ENCODE measurements at regions not wholly inside any gene's neighbourhood (a gene's known extent, or its start where the extent isn't known, plus 50 kb on each side); places are given as distances from the start of the nearest gene placed in this dataset.
A peak's percentile ranks its signal among the peaks of the same experiment; 100 is the strongest.
"Not testable (repeated sequence)": the region's sequence is repeated elsewhere in the genome, so short reads cannot be mapped to it uniquely, and the experiment has no call there.

DNA sequence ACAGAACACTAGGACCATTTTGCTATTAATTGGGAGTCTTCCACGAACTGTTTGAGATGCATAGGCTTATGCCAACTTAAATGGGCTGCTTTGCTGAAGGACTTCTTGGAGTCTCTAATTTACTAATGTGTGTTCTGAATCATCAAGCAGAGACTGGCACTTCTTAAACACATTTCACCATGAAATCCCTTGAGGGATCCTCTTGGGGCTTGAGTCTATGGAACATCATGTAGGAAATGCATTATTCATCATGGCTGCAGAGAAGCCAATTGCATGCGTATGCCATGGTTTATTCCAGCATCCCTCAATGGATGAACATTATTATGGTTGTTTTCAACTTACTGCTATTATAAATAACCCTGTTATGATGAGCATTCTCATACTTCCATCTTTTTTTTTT lies 73.4 kb downstream of the FGD2 start:
- DNase-seq = no peak

DNA sequence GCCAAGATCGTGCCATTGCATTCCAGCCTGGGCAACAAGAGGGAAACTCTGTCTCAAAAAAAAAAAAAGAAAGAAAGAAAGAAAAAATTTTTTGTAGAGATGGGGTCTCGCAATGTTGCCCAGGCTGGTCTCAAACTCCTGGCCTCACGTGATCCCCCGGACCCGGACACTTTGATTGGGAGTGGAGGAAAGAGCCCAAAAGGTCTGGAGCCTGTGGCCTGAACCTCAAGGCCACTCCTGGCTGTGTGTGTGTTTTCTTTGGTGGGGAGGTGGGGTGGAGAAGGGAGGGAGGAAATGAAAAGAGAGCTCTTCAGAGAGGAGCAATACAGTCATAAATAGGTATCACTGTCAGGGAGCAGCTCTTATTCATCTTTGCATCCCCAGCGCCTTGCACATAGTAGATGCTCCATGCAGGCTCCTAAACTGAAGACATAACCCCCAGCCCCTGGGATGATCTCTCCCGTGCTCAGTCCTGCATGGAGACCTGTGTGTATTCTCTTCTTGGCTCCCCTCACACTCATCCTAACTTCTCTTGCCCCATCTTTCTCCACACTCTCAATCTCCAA lies 75.7 kb downstream of the FGD2 start:
- no peak for DNase-seq

DNA sequence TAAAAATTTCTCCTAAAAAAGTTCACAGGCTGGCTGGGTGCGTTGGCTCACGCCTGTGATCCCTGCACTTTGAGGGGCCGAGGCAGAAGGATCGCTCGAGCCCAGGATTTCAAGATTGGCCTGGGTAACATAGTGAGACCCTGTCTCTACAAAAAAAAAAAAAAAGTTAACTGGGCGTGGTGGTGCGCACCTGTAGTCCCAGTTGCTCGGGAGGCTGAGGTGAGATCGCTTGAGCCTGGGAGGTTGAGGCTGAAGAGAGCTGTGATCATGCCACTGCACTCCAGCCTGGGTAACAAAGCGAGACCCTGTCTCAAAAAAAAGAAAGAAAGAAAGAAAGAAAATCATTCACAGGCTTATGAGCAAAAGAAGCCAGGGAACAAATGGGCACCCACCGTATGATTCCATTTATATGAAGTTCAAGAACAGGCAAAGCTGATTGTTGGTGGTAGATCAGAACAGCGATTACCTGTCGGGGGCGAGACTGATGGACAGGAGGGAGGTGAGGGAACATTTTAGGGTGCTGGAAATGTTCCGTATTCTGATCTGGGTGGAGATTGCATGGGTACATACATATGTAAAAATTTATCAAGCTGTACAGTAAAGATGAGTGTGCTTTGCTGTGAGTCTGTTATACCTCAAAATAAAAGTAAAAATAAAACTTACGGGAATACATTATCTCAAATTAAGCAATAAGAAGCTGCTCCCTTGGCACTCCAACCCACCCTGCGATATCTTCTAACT lies 77.1 kb downstream of the FGD2 start:
- DNase-seq = no peak

DNA sequence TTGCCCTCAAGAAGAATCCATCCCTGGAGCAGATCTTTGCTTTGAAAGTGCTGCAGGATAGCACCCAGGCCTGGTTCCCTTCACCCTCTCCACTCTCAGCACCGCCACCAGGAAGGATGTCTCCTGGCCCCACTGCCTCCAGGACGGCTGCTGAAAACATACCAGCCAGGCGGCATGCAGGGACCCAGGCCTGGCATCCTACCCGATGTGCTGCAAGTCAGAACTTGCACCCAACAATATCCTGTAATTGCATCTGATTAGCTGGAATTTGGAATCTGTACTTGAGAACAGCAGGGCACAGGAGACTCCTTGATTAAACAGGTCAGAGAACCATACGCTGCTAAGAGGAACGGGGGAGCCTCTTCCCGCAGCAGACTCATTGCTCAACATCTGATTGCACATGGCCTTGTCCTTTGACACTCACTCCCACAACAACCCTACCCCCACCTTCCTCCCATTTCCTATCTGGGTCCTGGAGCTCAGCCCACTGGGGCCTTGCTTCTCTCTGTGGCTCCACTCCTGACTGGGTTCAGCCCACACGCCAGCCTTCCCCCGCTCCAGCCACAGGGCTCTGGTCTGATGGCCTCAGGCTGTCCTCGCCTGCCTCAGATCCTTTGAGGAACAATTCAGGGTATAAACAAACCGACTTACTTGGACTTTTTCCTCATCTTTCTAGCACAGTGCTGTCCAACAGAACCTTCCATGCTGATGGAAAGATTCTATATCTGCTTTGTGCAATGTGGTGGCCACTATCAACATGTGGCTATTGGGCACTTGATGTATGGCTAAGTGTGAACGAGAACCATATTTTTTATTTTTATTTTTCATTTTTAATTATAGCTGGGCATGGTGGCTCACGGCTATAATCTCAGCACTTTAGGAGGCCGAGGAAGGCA lies 78.0 kb downstream of the FGD2 start:
- no peak for DNase-seq

DNA sequence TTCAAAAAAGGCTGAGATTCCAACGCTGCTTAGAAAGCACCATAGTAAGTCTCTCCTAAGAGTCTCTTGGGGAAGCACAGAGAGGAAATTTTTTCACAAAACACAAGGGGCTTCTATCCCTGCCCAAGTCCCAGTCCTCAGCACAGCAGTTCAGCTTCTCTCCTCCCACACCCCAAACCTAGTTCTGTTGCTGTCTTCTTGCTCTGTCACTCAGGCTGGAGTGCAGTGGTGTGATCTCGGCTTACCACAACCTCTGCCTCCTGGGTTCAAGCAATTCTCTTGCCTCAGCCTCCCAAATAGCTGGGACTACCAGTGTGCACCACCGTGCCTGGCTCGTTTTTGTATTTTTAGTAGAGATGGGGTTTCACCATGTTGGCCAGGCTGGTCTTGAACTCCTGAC lies 79.2 kb downstream of the FGD2 start:
- not testable (repeated sequence) for DNase-seq

DNA sequence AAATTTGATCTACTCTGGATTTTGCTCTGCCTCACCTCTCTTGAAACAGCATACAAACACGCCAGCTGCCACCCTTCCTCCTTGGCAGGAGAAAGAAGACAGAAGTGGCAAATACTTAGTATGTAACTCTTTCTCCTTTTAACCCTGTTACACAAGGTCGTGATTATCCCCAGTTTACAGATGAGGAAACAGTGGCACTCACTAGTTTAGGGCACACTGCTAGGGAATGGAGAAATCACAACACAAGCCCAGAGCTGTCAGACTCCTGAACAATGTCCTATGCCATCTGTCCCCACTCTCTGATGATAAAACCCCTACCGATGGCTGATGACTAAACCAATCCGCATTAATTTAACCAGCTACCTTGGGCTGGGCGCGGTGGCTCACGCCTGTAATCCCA lies 79.7 kb downstream of the FGD2 start:
- DNase-seq = no peak

DNA sequence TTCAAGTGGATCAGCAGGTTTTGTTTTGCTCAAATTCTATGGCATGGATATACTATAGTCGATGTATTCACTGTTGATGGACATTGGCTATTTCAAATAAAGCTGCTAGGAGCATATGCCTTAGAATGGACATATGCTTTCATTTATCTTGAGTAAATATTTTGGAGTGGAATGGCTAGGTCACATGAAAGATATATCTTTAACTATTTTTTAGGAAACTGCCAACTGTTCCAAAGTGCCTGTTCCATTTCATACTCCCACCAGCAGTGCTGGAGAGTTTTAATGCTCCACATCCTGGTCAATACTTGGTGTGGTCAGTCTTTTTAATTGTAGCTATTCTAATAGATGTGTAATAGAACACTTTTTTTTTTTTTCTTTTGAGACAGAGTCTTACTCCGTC lies 81.1 kb upstream of the PIM1 start:
- DNase-seq = no peak

DNA sequence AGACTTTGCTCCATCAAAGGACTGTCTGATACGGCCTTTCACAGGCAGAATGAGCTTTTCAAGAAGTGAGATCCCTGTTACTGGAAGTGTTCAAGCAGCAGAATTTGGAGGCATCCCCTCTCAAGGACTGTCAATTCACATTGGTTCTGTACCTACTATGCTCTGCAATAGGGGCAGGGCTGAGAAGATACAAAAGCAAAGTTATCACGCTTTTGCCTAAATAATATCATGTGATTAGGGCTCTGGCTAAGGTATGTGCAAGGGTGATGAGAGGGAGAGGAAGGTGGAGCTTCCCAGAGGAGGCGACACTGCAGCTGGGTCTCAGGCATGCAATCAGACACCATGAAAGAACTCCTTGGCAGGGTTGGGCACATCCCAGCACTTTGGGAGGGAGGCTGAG lies 80.2 kb upstream of the PIM1 start:
- no peak for DNase-seq

DNA sequence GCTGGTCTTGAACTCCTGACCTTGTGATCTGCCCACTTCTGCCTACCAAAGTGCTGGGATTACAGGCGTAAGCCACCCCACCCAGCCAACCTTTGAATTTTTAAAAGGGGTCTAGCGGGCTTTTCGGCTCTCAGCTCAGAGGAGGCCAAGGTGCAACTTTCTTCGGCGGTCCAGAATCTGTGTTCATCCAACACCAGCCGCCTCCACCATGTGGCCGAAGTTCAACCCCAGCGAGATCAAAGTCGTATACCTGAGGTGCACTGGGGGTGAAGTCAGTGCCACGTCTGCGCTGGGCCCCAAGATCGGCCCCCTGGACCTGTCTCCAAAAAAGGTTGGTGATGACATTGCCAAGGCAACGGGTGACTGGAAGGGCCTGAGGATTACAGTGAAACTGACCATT lies 78.8 kb upstream of the PIM1 start:
- DNase-seq = not testable (repeated sequence)

DNA sequence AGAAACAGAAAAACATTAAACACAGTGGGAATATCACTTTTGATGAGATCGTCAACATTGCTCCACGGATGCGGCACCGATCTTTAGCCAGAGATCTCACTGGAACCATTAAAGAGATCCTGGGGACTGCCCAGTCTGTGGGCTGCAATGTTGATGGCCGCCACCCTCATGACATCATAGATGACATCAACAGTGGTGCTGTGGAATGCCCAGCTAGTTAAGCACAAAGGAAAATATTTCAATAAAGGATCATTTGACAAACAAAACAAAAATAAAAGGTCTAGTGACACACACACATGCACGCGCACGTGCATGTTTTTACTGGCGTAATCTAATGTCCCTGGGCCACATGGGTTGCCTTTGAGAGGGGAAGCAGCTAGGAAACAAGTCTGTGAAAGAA lies 78.4 kb upstream of the PIM1 start:
- not testable (repeated sequence) for DNase-seq

DNA sequence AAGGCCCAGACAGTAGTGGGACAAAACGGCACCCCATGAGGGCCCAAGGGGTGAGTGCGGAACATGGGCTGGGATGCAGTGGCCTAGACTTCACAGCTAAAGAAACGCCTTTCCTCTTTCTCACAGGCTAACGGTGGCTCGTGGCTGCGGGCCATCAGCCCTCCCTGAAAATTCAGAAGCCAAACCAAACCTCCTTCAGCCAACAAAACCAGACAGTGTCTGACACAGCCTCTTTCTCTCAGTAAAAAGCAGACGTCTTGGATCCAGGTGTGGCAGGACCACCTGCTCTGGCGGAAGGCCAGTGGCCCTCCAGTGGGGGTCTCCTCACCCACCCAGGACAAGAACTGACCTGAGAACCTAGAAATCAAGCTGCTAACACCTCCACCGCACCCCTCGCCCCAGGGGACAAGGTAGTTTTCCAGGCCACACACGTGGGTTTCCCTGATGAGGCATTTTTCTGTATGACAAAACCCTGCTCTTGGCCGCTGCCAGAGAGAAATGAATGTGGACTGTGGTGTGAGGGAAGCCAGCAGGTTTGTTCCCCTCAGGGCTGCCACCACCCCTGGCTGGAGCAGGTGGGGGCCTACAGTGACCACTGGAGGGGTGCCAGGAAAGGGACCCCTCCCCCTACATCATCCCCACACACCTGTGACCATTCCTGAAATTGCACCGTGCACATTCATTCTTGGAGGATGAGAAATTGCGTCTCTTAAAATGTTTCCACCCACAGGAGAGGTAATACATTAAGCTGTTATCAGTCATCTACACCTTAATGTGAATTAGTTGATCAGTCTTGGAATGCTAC lies 76.8 kb upstream of the PIM1 start:
- no peak for DNase-seq

DNA sequence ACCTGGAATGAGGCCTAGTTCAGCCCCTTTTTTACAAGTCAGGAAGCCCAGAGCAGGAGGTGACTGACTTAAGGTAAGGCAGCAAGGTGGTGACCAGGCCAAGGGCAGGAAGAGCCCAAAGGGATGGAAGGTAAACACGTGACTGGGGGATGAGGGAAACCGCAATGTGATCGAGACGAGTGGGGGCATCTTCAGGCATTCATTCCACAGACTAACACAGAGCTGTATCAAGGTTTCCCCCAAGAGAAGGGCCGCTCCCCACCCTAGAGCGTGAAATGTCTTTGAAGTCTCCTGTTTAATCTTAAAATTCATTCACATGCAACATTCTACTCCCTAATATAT lies 76.3 kb upstream of the PIM1 start:
- DNase-seq = no peak

DNA sequence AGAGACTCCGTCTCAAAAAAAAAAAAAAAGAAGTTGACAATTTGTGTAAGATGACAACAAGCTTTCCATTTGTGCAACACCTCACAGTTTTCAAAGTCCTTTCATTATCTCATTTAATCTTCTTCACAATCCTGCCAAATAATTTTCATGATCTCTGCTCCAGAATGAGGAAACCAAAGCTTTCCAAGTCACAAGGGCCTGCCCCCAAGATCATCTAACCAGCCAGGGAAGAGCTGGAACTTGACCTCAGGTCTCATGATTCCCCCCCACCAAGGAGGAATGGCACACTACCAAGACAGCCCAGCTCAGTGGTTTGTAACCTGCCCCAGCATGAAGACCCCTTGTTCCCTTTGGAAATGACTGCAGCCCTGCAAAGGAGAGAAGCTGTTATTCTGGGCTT lies 74.0 kb upstream of the PIM1 start:
- no peak for DNase-seq

DNA sequence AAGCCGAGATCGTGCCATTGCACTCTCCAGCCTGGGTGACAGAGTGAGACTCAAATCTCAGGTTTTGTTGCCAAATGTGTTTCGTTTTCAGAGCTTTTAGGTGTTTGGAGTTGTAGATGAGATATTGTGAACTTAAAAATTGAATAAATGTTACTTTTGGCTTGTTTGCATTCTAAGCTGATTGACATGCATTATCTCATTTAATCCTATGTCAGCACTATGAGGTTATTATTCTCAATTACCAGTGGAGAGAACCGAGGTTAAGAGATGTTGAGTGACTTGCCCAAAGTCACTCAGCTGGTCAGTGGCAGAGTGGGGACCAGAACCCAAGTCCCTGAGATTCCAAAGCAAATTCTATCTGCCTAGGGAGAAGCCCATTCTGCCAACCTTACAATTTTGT lies 72.6 kb upstream of the PIM1 start:
- DNase-seq = no peak

DNA sequence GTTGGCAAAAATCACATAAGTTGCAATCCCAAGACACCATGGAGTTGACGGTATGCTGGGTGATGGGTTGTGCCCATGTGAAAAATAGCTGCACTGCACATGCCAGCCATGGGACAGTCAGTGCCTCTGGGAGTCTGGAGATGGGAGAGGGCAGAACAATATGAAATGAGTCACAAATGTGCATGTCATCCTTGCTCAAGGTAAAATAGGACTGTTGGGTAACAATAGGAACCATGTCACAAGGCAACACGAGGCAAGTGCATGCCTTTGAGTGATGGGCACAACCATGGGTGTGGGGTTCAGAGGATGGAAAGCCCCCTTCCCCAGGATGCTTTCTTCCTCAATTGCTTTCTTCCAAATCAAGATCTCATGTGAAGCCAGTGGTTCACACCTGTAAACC lies 70.5 kb upstream of the PIM1 start:
- no peak for DNase-seq

DNA sequence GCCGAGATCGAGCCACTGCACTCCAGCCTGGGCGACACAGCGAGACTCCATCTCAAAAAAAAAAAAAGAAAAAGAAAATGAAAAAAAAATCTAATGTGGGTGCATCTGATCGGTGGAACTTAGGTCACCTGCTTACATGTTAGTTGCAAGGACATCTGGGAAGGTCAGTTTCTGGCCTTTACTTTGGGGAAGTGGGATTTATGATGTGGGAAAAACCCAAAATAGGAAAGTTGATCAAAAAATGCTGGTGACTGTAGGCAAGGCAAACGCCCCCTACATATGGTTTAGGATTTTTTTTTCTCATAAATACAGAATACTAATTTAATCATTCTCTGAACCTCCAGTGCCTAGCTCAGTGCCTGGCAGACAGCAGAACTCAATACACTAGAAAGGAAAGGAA lies 69.2 kb upstream of the PIM1 start:
- DNase-seq = no peak

DNA sequence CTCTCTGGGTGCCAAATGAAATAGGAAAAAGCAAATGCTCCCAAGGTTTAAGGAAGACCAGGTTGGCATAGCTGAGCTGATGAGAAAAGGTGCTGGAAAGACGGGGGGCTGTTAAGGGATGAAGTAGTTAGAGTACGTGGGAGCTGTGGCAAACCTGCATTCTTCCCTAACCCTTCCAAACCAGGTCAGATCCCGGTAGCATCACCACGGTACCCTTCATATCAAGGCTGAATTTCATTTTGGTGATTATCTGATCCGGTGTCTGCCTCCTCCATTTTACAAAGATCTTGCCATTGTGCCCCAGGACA lies 68.0 kb upstream of the PIM1 start:
- DNase-seq = no peak

DNA sequence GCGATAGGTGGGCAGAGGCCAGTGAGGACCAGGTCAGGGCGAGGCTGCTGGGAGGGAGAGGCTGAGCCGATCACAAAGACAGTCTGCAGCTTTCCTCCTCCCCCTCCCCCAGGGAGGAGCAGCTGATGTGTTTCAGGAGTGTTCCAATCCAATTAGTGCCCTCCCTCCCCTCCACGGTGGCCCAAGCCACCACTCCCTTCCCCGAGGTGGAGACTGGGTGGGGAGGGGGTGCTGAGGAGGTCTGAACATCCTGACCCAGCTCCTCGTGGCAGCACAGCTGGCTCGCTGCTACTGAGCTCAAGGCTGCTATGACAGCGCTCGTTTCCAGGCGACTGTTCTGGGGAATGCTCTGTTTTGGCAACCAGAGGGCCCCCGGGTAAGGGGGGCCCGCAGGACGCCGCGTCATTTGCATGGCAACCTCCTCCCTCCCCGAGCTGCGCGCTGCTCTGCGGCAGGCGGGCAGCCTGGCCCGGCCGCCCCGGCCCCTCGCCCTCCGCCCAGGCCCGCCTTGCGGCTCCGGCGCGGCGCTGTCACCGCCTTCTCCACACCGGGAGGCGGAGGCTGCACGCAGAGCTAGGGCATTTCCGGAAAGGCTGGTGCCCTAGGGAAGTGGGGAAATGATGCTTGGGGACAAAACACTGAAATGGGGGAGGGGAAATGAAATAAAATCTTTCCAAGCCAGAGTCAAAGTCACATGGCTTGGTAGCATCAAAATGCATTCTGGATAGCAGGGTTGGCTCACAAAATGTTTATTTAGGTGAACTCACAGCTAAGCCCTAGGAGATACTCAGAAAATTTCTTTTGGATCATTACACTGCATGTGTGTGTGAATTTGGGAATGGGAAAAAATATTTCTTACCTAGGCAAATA lies 67.4 kb upstream of the PIM1 start:
- peak; percentile 68 to 71 for DNase-seq

DNA sequence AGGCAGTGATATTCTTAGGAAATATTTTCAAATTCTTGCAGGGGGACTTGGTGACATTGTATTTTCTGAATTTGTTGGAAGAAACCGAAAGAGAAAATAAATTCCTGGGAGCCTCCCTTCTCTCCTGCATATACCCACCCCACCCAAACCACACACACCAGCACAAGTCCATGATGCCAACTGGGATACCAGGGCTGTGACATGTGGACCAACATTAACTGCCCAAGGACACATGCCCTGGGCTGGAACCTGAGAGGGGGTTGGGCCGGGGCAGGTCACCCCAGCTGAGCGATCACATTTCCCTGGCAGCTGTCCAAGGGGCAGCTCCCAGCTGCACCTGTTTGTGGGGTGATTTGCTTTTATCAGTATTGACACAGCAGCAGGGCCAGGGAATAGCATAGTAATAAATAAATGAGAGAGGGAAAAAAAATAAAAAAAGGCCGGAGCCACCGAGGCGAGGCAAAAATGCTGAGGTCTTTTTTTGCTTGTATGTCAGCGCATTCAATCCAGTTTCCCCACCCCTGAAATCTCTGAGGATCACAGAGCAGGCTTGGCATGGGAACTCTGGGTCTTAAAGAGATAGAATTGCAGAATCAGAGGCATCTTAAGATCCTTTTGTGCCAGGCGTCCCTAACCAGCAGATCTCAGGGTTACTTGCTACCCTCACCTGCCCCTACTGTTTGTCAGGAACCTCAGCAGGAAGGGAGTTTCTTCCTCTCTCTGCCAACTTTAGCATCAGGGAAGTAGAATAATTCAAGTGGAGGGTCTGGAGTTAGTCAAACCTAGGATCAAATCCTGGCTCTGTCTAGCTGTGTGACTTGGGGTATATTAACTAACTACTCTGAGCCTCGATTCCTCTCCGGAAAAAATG lies 66.5 kb upstream of the PIM1 start:
- peak; percentile 21 to 28 for DNase-seq

DNA sequence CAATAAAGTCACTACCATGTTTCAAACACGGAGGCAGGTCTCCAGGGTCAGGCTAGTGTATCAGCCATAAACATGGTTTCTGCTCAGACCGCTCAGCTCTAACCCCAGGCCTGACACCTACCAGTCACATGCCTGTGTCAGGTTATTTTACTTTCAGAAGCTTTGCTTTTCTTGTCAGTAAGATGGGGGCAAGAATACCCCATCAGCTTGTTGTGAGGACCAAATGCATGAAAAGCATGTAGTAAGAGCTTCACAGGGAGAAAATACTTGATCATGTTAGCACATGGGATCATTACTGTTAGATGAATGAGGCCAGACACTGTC lies 65.2 kb upstream of the PIM1 start:
- DNase-seq = no peak

DNA sequence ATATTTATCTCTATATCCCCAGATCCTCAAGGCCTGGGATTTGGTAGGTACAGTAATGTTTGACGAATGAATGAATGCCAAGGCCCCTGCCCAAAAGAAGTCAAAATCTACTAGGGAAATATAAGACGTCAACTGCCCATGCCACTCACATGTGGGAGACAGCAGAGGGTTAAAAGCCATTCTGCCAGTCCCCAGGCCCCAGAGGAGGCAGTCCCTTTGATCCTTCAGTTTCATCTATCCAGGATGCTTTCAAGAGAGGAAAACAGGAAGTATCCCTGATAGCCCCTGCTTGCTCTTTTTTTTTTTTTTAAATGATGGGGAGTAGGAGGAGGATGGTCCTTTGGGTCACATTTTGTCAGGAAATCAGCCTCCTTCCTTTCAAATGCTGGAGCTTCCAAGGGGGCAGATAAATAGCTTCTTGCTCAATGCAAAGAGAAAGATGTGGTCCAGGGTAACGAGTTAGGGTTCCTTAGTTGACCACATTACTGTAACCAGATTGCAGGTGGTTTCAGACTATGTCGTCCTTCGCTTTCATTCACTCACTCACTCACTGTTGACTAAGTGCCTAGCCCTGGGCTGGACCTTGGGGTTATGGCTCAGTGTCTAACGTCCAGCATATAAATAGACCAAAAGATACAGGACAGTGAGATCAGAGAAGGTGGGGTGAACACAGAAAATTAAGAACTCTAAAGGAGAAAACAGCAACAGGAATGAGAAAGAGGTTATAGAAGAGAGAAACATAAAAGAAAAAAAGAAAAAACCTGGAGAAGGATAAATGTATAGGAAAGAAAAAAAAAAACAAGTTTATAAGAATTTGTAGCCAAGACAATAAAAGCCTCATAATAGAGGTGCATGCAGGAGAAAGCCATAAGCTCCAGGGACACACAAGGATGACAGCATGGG lies 64.6 kb upstream of the PIM1 start:
- no peak for DNase-seq

All from stimulated activated CD4-positive, alpha-beta T cell treated with anti-CD3 and anti-CD28 coated beads, Interleukin-2, amount 100 ng/mL, for 24 hours (primary cell).